Amniotic stem cell (primary cell): ENCODE measurements at regions not wholly inside any gene's neighbourhood (a gene's known extent, or its start where the extent isn't known, plus 50 kb on each side); places are given as distances from the start of the nearest gene placed in this dataset.

Source experiments
- DNase-seq: peaks from one replicate; lab custom pipeline; 2025; lab: John Stamatoyannopoulos, UW

- no peak for DNase-seq
Measured at GRCh38 chr2:241942416-241943208, 73.1 kb downstream of the RTP5 start.

- no peak for DNase-seq
Measured at GRCh38 chr2:241943209-241943850, 73.8 kb downstream of the RTP5 start.

- no peak for DNase-seq
Measured at GRCh38 chr2:241943961-241944575, 74.5 kb downstream of the RTP5 start.

GRCh38 chr2:241944821-241945220 lies 75.3 kb downstream of the RTP5 start:
- DNase-seq = no peak

GRCh38 chr2:241945311-241945710 lies 75.8 kb downstream of the RTP5 start:
- no peak for DNase-seq

GRCh38 chr2:241945803-241946202 lies 76.3 kb downstream of the RTP5 start:
- no peak for DNase-seq

GRCh38 chr2:241946306-241947003 lies 76.9 kb downstream of the RTP5 start:
- DNase-seq = no peak

- DNase-seq = no peak
Measured at GRCh38 chr2:241947004-241947350, 77.4 kb downstream of the RTP5 start.

- DNase-seq = no peak
Measured at GRCh38 chr2:241947401-241947800, 77.9 kb downstream of the RTP5 start.

GRCh38 chr2:241947876-241948275 lies 78.3 kb downstream of the RTP5 start:
- DNase-seq = no peak

GRCh38 chr2:241948299-241948897 lies 78.9 kb downstream of the RTP5 start:
- DNase-seq = no peak

- DNase-seq = no peak
Measured at GRCh38 chr2:241948901-241949735, 79.6 kb downstream of the RTP5 start.

- no peak for DNase-seq
Measured at GRCh38 chr2:241949736-241950412, 80.3 kb downstream of the RTP5 start.

- DNase-seq = peak; percentile 31
Measured at GRCh38 chr2:241950413-241951315, 81.1 kb downstream of the RTP5 start.

GRCh38 chr2:241951316-241951700 lies 81.8 kb downstream of the RTP5 start:
- no peak for DNase-seq

- no peak for DNase-seq
Measured at GRCh38 chr2:241951920-241952319, 82.4 kb downstream of the RTP5 start.

- no peak for DNase-seq
Measured at GRCh38 chr2:241952816-241953215, 83.3 kb downstream of the RTP5 start.

GRCh38 chr2:241953324-241953928 lies 83.9 kb downstream of the RTP5 start:
- DNase-seq = no peak

- no peak for DNase-seq
Measured at GRCh38 chr2:241956521-241957110, 87.1 kb downstream of the RTP5 start.
